ENCODE measurements at regions not wholly inside any gene's neighbourhood (a gene's known extent, or its start where the extent isn't known, plus 50 kb on each side); places are given as distances from the start of the nearest gene placed in this dataset.
A peak's percentile ranks its signal among the peaks of the same experiment; 100 is the strongest.

DNA sequence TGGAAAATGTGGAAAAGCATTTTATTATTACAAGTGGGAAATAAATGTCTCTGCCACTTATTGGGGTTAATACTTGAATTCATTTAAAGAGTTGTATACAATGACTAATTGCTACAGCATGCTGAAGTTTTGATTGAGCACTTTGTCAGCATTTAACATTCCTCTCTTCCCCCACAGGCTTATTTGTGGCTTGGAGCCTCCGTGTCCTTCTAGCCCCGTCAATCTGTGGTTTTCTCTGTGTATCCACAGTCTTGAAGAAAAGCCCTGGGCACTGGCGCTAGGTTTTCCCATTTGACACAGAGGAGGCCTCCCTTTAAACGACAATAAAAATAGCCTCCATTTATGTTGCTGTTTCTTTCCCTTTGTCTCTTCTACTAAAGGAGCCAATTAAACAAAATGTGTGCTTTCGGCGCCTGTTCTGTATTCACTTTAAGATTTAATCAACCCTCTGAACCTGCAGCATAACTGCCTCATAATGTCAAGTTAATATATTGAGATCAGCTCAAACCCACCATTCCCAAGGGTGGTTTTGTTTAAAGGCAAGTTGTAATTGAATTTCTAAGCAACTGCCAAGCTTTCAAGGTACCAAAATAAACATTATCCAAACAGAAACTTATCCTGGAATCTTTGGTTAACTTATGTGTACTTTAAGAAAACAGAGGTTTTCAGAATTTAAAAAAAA lies 92.9 kb upstream of the ADRA1D start:
- H3K14ac ChIP-seq (ENCODE audit: insufficient read length): no peak overlapping the region
- H3K9ac ChIP-seq (replicated peaks in 1 of 4; ENCODE audit: extremely low read depth in 1 of 4, low read depth in 3 of 4, low read length in 3 of 4): no peak overlapping the region
- no peaks in the 10 kb centered on the region for H3K79me1 ChIP-seq (ENCODE audit: low read depth, low read length)
- CTCF ChIA-PET (ENCODE audit: partially characterized antibody): interaction anchor here (0.7 to 1.0 kb wide), 3 partner anchors 12 to 399 kb away, joined by 3 to 4 read pairs (median 3); no protein-coding TSS in a partner anchor
- no peak overlapping the region for H3K4me3 ChIP-seq (ENCODE audit: extremely low read depth in 1 of 4, insufficient read depth in 2 of 4, low read depth in 3 of 4, low read length in 4 of 4)
- 85% methylated on average over 6 of the region's 6 CpGs; no CpG with 5 or more reads in 1 of the 2 experiments for WGBS, 2 experiments (ENCODE audit: extremely low coverage in 1 of 2, insufficient coverage in 1 of 2, insufficient read length in 1 of 2, insufficient replicate concordance in 2 of 2, low coverage in 1 of 2, low lambda C conversion rate in 2 of 2, missing lambda C conversion rate in 1 of 2)
- POLR2A ChIA-PET (ENCODE audit: partially characterized antibody): no interaction called here
- no peaks in the 10 kb centered on the region for H3K36me3 ChIP-seq (ENCODE audit: control insufficient read depth in 2 of 4, insufficient read depth in 4 of 4, low read length in 3 of 4)
- no peak overlapping the region for H3K18ac ChIP-seq (ENCODE audit: extremely low read depth, low read length)
- no peak overlapping the region for H3K23ac ChIP-seq (ENCODE audit: insufficient read length)
- no peak overlapping the region for H2BK15ac ChIP-seq (ENCODE audit: low read length)
- H4K8ac ChIP-seq (ENCODE audit: extremely low read depth, insufficient read depth, low read length): no peak overlapping the region
- no peak overlapping the region for H4K5ac ChIP-seq (ENCODE audit: insufficient read length, low read depth, low read length)
- H4K20me1 ChIP-seq (replicated peaks in 1 of 2; ENCODE audit: control insufficient read depth in 1 of 2, insufficient read depth in 2 of 2, low read length in 2 of 2): no peaks in the 10 kb centered on the region
- FAIRE-seq (no peak), DNase-seq (ENCODE audit: low read depth in 1 of 2, low spot score in 2 of 2) (no peak)
- H4K91ac ChIP-seq (replicated peaks; ENCODE audit: insufficient read length, low read length): no peak overlapping the region
- no peak overlapping the region for H2BK120ac ChIP-seq (replicated peaks; ENCODE audit: low read depth, low read length)
- H2BK5ac ChIP-seq (ENCODE audit: low read depth, low read length): no peak overlapping the region
- H3K4me1 ChIP-seq (replicated peaks in 1 of 4; ENCODE audit: control insufficient read depth in 3 of 4, insufficient read depth in 4 of 4, low read length in 3 of 4): no peaks in the 10 kb centered on the region
- no peaks in the 10 kb centered on the region for H3K27me3 ChIP-seq (replicated peaks in 1 of 4; ENCODE audit: control insufficient read depth in 3 of 4, extremely low read depth in 1 of 4, insufficient read depth in 3 of 4, low read length in 3 of 4)
- no peak overlapping the region for H3K4me2 ChIP-seq (ENCODE audit: insufficient read depth in 1 of 2, low read depth in 2 of 2, low read length in 2 of 2)
- H2BK12ac ChIP-seq (ENCODE audit: low read depth, low read length): no peak overlapping the region
- H3K9me3 ChIP-seq (ENCODE audit: insufficient read depth in 2 of 2, low read depth in 1 of 2, low read length in 1 of 2): no peaks in the 10 kb centered on the region
- H3K4ac ChIP-seq (replicated peaks; ENCODE audit: insufficient read length, low read depth, low read length): no peak overlapping the region
- no peaks in the 10 kb centered on the region for H3K79me2 ChIP-seq (ENCODE audit: control insufficient read depth in 1 of 2, insufficient read depth in 2 of 2, low read length in 2 of 2)
- no peak overlapping the region for H2BK20ac ChIP-seq (ENCODE audit: low read length)
- H2AFZ ChIP-seq (ENCODE audit: low read length): peak overlapping the region; percentile 13; the same call in 1 of the 2 replicates
- no peak overlapping the region for H3K27ac ChIP-seq (ENCODE audit: low read depth, low read length)
- no peak overlapping the region for H3K56ac ChIP-seq (replicated peaks; ENCODE audit: insufficient read length, low read depth, low read length)
- no peaks in the 10 kb centered on the region for H3K23me2 ChIP-seq (ENCODE audit: low read depth, low read length)
- no peak overlapping the region for H2AK5ac ChIP-seq (ENCODE audit: low read depth, low read length)
- TF ChIP-seq CHD1 (IDR thresholded peaks at IDR 0.05; ENCODE audit: low read depth, low read length) (no peak), RNF2 (IDR thresholded peaks at IDR 0.05; ENCODE audit: borderline replicate concordance, low read depth, low read length, missing control alignments, poor library complexity, severe bottlenecking) (no peak), TEAD4 (IDR thresholded peaks at IDR 0.05; ENCODE audit: low read depth, low read length) (no peak), CBX8 (IDR thresholded peaks at IDR 0.05; ENCODE audit: borderline replicate concordance, low read depth, low read length) (no peak), HDAC2 (IDR thresholded peaks at IDR 0.05; ENCODE audit: borderline replicate concordance in 1 of 2, low read depth in 2 of 2, low read length in 2 of 2) (no peak), EP300 (IDR thresholded peaks at IDR 0.05; ENCODE audit: borderline replicate concordance in 1 of 2, low read depth in 2 of 2, low read length in 2 of 2) (no peak), GTF2F1 (IDR thresholded peaks at IDR 0.05; ENCODE audit: borderline replicate concordance, low read depth, low read length) (no peak), BCL11A (IDR thresholded peaks at IDR 0.05; ENCODE audit: low read depth in 2 of 2, low read length in 2 of 2) (no peak), RBBP5 (IDR thresholded peaks at IDR 0.05; ENCODE audit: borderline replicate concordance, low read depth, low read length) (no peak), TAF7 (optimal IDR thresholded peaks at IDR 0.05; ENCODE audit: borderline replicate concordance, low read depth, low read length) (no peak), SP1 (IDR thresholded peaks at IDR 0.05; ENCODE audit: low read depth, low read length) (no peak), TBP (IDR thresholded peaks at IDR 0.05; ENCODE audit: low read depth, low read length) (no peak), POU5F1 (IDR thresholded peaks at IDR 0.05; ENCODE audit: low read depth, low read length) (no peak)

Data from H1 (cell line).